Jurkat, Clone E6-1 (cell line): ENCODE measurements at regions not wholly inside any gene's neighbourhood (a gene's known extent, or its start where the extent isn't known, plus 50 kb on each side); places are given as distances from the start of the nearest gene placed in this dataset.

ENCODE experiments used
- DNase-seq: peaks from one replicate; pipeline ENCODE4 v3.0.0-alpha.2; 2011; ENCODE audit warnings: low read depth, low spot score
- H3K4me3 ChIP-seq: 2 replicates; pipeline ENCODE4 v1.5.1; 2011; ENCODE audit warnings: mild to moderate bottlenecking, low read length, control low read depth, moderate library complexity

- DNase-seq: peak; percentile 71
- H3K4me3 ChIP-seq: no peak overlapping the region
Observed at GRCh38 chr2:79219383-79219988, 59.9 kb upstream of the REG3A start.

GRCh38 chr2:79210274-79210917 lies 50.8 kb upstream of the REG3A start:
- no peak for DNase-seq
- no peak overlapping the region for H3K4me3 ChIP-seq
